ENCODE measurements at regions not wholly inside any gene's neighbourhood (a gene's known extent, or its start where the extent isn't known, plus 50 kb on each side); places are given as distances from the start of the nearest gene placed in this dataset.
"Not testable (repeated sequence)": the region's sequence is repeated elsewhere in the genome, so short reads cannot be mapped to it uniquely, and the experiment has no call there.

DNA sequence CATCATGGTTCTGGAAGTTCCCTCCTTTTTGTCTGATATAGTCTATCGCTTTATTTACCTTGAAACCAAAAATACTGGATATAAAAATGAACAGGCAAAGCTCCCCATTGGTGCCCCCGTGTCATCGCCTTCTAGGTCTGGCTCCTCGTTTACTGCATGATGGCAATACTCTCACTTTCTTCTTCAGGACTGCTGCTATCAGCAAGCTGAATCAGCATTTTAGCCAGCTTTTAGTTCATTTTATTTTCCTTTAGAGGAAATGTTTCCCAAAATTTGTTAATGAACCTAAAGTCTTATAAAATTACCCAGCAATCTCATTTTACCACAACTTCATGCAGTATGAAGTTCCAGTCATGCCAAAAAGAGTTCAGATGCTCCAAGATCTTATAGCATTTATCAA lies 80.5 kb downstream of the ZIC3 start:
- no peak for DNase-seq

DNA sequence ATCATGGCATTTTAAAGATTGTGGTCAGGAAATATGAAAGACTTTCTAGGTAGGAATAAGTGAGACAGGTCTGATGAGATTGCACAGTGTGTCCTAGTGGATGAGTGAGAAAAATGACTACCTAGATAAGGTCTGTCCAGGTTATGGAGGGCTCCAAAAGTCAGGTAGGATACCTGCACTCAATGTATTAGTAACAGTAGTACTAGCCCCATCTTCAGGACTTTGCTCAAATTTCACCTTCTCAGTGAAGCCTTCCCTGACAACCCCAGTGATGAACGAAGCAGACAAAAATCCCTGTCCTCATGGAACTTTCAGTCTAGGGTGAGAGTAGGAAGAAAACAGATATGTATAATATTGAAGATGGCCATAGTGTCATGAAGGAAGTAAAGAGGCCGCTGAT lies 85.7 kb downstream of the ZIC3 start:
- no peak for DNase-seq

- DNase-seq = no peak
Observed at GRCh38 chrX:137652086-137652485, 86.2 kb downstream of the ZIC3 start.

GRCh38 chrX:137654481-137654880 lies 88.6 kb downstream of the ZIC3 start:
- no peak for DNase-seq

DNA sequence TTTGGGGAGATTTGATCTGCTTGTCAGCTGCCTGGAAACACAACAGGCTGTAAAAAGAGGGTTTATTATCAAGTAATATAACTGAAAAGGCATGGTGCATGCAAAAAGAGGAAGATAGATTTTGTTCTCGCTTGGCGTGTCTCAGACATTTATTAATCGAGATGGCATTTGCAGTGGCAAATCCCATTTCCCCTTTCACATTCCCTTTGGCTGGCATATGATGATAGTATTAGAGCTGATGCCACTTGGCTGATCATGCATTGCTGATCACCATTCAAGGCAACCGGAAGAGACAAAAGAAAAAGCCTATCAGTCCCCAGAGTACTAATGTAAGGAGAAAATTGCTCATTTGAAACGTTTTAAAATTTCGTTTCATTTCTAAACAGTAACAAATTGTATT lies 101.8 kb downstream of the ZIC3 start:
- DNase-seq = no peak

DNA sequence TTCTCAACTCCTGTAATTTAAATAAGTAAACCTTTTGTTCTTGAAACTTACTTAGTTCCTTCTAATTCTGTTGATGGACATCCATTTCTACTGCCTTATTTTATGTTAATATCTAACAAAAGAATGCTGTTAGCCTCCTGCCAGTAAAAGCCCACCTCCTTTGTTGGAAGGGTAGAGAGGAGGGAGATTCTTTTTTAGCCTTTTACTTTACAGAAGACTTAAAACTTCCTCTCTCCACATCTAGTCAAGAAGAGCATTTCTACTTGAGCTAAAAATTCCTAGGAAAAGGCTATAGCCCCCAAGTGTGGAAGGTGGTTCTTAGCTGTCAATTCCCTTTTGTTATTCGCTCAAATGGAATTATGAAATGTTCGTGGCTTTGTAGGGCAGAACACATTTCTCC lies 118.7 kb downstream of the ZIC3 start:
- DNase-seq = no peak

DNA sequence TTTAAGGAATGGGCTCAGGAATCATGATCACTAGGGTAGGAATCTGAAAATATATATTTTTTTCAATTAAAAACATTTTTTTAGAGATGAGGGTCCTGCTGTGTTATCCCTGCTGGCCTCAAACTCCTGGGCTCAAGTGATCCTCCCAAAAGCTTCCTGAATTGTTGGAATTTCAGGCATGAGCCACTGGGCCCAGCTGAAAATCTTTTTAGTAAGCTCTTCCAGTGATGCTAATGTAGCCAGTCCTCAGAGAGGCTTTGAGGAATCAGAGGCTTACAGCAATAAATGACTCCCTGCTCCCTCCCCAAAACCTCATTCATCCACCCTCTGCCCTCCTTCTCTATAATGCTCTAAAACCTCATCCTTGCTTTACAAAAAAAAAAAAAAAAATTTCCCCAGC lies 129.5 kb downstream of the ZIC3 start:
- DNase-seq = no peak

DNA sequence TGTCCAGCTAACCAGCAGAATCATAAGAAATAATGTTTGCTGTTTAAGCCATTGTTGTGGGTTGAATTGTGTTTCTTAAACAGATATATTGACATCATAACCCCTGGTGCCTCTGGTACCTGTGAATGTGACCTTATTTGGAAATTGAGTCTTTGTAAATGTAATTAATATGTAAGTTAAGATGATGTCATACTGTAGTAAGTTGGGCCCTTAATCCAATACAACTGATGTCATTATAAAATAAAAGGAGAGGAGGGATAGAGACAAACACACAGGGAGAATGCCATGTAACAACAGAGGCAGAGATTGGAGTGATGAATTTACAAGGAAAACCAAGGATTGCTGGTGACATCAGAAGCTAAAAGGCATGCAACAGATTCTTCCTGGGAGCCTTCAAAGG lies 141.4 kb downstream of the ZIC3 start:
- DNase-seq = no peak

GRCh38 chrX:137742846-137743245 lies 176.9 kb downstream of the ZIC3 start:
- no peak for DNase-seq

- no peak for DNase-seq
Observed at GRCh38 chrX:137743414-137743813, 177.5 kb downstream of the ZIC3 start.

- no peak for DNase-seq
Observed at GRCh38 chrX:137746289-137746688, 180.4 kb downstream of the ZIC3 start.

GRCh38 chrX:137747244-137748043 lies 181.5 kb downstream of the ZIC3 start:
- no peak for DNase-seq

GRCh38 chrX:137748827-137749226 lies 182.9 kb downstream of the ZIC3 start:
- DNase-seq = no peak

- DNase-seq = no peak
Observed at GRCh38 chrX:137749246-137749645, 183.3 kb downstream of the ZIC3 start.

GRCh38 chrX:137771537-137771936 lies 205.6 kb downstream of the ZIC3 start:
- no peak for DNase-seq

- no peak for DNase-seq
Observed at GRCh38 chrX:137792214-137792613, 226.3 kb downstream of the ZIC3 start.

- DNase-seq = not testable (repeated sequence)
Observed at GRCh38 chrX:137797926-137798325, 232.0 kb downstream of the ZIC3 start.

DNA sequence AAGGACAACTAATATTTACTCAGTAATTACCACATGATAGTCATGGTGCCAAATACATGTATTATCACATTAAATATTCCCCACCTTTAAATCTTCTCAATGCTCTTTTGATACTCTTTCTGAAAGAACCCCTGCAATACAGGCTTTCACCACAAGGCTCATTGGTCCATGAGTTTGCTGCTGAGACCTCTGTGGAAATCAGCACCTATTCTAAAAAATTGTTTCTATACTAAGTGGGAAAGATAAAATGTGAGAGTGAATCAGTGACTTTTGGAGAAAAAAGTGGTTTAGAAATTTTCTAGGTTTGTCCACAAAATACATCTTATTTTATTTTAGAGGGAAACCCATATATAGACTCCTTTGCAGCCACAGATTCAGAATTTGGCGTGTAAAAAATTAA lies 257.3 kb downstream of the ZIC3 start:
- DNase-seq = no peak

GRCh38 chrX:137847376-137847775 lies 281.4 kb downstream of the ZIC3 start:
- no peak for DNase-seq

DNA sequence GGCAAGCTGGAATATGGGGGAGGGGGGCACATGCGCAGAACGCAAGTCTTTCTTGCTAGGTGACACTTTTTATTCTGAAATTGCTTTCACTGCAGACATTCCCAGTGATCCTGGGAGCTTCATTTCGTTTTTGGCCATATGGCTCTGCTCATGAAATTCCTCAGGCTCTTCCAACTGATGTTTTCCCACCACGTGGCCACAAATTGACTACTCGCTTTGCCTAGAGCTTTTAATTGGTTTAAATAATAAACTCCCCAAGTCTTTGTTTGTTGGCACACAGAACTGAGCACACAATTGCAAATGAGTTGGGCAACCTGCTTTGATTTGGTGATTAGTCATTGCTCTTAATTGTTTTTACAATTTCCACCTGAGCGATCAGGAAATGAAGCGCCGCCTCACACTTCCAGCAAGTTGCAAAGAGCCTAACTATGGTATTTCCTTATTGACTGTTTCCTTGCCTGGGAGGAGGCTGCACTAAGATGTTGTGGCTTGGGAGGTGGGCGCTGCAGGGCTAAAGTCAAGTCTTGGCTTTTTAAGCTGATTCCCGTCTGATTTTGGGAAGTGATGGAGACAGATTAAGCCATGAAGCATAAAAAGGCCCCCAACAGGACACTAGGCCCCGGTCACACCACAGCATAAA lies 282.5 kb downstream of the ZIC3 start:
- no peak for DNase-seq

- DNase-seq = no peak
Observed at GRCh38 chrX:137852502-137852901, 286.6 kb downstream of the ZIC3 start.

DNA sequence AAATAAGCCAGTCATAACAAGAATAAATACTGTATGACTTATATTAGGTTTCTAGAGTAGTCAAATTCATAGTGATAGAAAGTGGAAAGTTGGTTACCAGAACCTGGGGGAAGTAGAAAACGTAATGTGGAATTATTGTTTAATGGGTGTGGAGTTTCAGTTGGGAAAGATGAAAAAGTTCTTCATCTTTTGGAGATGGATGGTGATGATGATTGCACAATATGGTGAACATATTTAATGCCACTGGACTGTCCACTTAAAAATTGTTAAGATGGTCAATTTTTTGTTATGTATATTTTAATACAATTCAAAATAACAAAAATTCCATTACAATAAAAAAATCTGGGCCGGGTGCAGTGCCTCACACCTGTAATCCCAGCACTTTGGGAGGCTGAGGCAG lies 289.6 kb downstream of the ZIC3 start:
- no peak for DNase-seq

- no peak for DNase-seq
Observed at GRCh38 chrX:137858106-137858505, 292.2 kb downstream of the ZIC3 start.

GRCh38 chrX:137878401-137878800 lies 312.5 kb downstream of the ZIC3 start:
- no peak for DNase-seq

GRCh38 chrX:137882960-137883359 lies 317.0 kb downstream of the ZIC3 start:
- no peak for DNase-seq

Measured in RPMI8226 (cell line).